ENCODE measurements at regions not wholly inside any gene's neighbourhood (a gene's known extent, or its start where the extent isn't known, plus 50 kb on each side); places are given as distances from the start of the nearest gene placed in this dataset.

- Histone ChIP-seq H3K27ac (no peak overlapping the region), H3K79me2 (no peaks in the 10 kb centered on the region), H2AFZ (no peak overlapping the region), H3K9me3 (ENCODE audit: low read depth) (no peaks in the 10 kb centered on the region), H3K9me2 (replicated peaks; ENCODE audit: insufficient read depth) (no peaks in the 10 kb centered on the region), H3K4me2 (no peak overlapping the region), H3K27me3 (no peaks in the 10 kb centered on the region), H4K20me1 (ENCODE audit: insufficient read depth, poor library complexity, severe bottlenecking) (no peaks in the 10 kb centered on the region), H3K36me3 (replicated peaks; ENCODE audit: insufficient read depth, low read depth) (no peaks in the 10 kb centered on the region), H3K4me3 (no peak overlapping the region), H3K4me1 (ENCODE audit: insufficient read depth) (no peaks in the 10 kb centered on the region)
- DNase-seq (ENCODE audit: low spot score): no peak
- 62% methylated on average over 10 of the region's 10 CpGs for WGBS (ENCODE audit: low lambda C conversion rate, missing lambda C conversion rate)
- TF ChIP-seq EZH2phosphoT487 (IDR thresholded peaks at IDR 0.05; ENCODE audit: low read depth, severe bottlenecking, unreplicated experiment) (no peak), CTCF (IDR thresholded peaks at IDR 0.05; ENCODE audit: poor library complexity) (no peak), EZH2 (IDR thresholded peaks at IDR 0.05; ENCODE audit: borderline replicate concordance) (no peak)
These were observed 642.3 kb downstream of the TBL1XR1 start for GRCh38 chr3:176554791-176555654.

- no peaks in the 10 kb centered on the region for H3K36me3 ChIP-seq (replicated peaks; ENCODE audit: insufficient read depth, low read depth)
- no peaks in the 10 kb centered on the region for H3K9me2 ChIP-seq (replicated peaks; ENCODE audit: insufficient read depth)
- no peaks in the 10 kb centered on the region for H3K79me2 ChIP-seq
- no peaks in the 10 kb centered on the region for H3K9me3 ChIP-seq (ENCODE audit: low read depth)
- H3K4me3 ChIP-seq: no peak overlapping the region
- no peak overlapping the region for H3K4me2 ChIP-seq
- no peak overlapping the region for H3K27ac ChIP-seq
- 67% methylated on average over 2 of the region's 2 CpGs for WGBS (ENCODE audit: low lambda C conversion rate, missing lambda C conversion rate)
- H3K4me1 ChIP-seq (ENCODE audit: insufficient read depth): no peaks in the 10 kb centered on the region
- no peak for TF ChIP-seq CTCF (IDR thresholded peaks at IDR 0.05; ENCODE audit: poor library complexity)
- TF ChIP-seq EZH2 (IDR thresholded peaks at IDR 0.05; ENCODE audit: borderline replicate concordance): no peak
- TF ChIP-seq EZH2phosphoT487 (IDR thresholded peaks at IDR 0.05; ENCODE audit: low read depth, severe bottlenecking, unreplicated experiment): no peak
- H4K20me1 ChIP-seq (ENCODE audit: insufficient read depth, poor library complexity, severe bottlenecking): no peaks in the 10 kb centered on the region
- H2AFZ ChIP-seq: no peak overlapping the region
- DNase-seq (ENCODE audit: low spot score): no peak
- no peaks in the 10 kb centered on the region for H3K27me3 ChIP-seq
These were observed 643.0 kb downstream of the TBL1XR1 start for GRCh38 chr3:176554264-176554663.

- no peak overlapping the region for H3K4me2 ChIP-seq
- no peak for TF ChIP-seq EZH2phosphoT487 (IDR thresholded peaks at IDR 0.05; ENCODE audit: low read depth, severe bottlenecking, unreplicated experiment)
- TF ChIP-seq EZH2 (IDR thresholded peaks at IDR 0.05; ENCODE audit: borderline replicate concordance): no peak
- no peak for TF ChIP-seq CTCF (IDR thresholded peaks at IDR 0.05; ENCODE audit: poor library complexity)
- no peak for DNase-seq (ENCODE audit: low spot score)
- no peak overlapping the region for H2AFZ ChIP-seq
- H3K27ac ChIP-seq: no peak overlapping the region
- H3K79me2 ChIP-seq: no peaks in the 10 kb centered on the region
- no peaks in the 10 kb centered on the region for H3K27me3 ChIP-seq
- H4K20me1 ChIP-seq (ENCODE audit: insufficient read depth, poor library complexity, severe bottlenecking): no peaks in the 10 kb centered on the region
- WGBS (ENCODE audit: low lambda C conversion rate, missing lambda C conversion rate): 61% methylated on average over 1 of the region's 1 CpG
- H3K4me3 ChIP-seq: no peak overlapping the region
- no peaks in the 10 kb centered on the region for H3K4me1 ChIP-seq (ENCODE audit: insufficient read depth)
- no peaks in the 10 kb centered on the region for H3K9me2 ChIP-seq (replicated peaks; ENCODE audit: insufficient read depth)
- H3K9me3 ChIP-seq (ENCODE audit: low read depth): no peaks in the 10 kb centered on the region
- no peaks in the 10 kb centered on the region for H3K36me3 ChIP-seq (replicated peaks; ENCODE audit: insufficient read depth, low read depth)
These were observed 670.3 kb downstream of the TBL1XR1 start for GRCh38 chr3:176526942-176527341.

Measured in hepatocyte (in vitro differentiated cells).